Mesenteric fat pad (tissue), 1 donor: ENCODE measurements at regions not wholly inside any gene's neighbourhood (a gene's known extent, or its start where the extent isn't known, plus 50 kb on each side); places are given as distances from the start of the nearest gene placed in this dataset.
"Not testable (repeated sequence)": the region's sequence is repeated elsewhere in the genome, so short reads cannot be mapped to it uniquely, and the experiment has no call there.

Experiments
- DNase-seq: peaks from one replicate; pipeline ENCODE4 v3.0.0-alpha.2; 2020; ENCODE audit warnings: low spot score
- donor health status: DM: yes; HTN: yes; CAD: no.

- DNase-seq: not testable (repeated sequence)
These were observed 349.3 kb upstream of the GBE1 start for GRCh38 chr3:82110721-82111120.

DNA sequence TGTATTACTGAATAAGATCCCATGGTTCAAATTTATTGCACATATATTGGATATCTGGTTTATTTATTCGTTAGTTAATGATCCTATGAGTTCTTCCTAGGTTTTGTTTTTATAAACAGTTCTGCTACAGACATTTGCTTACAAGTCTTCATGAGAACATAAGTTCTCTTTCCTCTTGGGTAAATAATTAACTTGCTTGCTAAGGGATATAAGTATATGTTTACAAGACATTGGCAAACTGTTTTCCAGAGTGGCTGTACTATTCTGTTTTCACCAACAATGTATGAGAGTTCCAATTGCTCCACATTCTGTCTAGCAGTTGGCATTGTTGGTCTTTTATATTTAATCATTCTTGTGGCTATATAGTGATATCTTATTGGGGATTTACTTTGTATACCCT is 341.8 kb upstream of the GBE1 start:
- no peak for DNase-seq

DNA sequence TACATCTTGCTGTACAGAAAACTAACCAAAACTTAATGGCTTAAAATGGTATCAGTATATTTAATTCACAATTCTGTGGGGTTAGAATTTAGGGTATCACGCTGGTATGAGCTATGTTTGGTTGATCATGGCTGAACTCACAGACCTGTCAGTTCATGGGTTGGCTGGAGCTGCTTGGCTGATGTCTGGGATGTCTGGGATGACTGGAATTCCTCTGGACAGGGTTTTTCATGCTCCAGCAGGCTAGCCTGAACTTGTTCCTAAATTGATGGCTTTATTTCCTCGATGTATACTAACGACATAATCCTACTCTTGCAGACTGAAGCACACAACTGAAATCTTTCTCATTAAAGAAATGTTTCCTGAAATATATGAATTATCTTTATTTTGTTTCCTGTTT is 338.9 kb upstream of the GBE1 start:
- no peak for DNase-seq

DNA sequence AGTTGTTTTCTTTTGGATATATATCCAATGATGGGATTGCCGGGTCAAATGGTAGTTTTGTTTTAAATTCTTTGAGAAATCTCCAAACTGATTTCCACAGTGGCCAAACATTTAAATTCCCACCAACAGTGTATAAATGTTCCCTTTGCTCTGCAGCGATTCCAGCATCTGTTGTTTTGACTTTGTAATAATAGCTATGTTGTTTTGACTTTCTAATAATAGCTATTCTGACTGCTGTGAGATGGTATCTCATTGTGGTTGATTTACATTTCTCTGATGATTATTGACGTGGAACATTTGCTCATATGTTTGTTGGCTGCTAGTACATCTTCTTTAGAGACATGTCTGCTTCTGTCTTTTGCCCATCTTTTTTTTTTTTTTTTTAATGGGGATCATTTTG is 332.2 kb upstream of the GBE1 start:
- DNase-seq: no peak

GRCh38 chr3:82088749-82089148 is 327.3 kb upstream of the GBE1 start:
- no peak for DNase-seq

DNA sequence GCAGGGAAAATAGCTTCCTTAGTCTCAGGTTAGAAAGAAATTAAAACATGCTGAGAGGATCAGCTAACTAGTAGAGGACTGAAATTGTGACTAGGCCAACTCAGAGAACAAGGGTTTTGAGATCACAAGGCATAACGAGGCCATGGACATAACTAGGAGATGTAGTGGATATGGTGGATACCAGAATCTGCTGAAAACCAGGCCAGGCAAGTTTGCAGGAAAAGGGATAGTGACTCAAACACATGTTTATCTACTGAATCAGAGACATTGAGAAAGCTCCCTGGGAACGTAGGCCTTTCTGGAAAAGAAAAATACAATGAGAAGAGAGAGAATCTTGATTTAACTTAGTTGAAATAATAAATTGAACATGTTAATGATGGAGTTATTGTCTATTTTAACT is 326.5 kb upstream of the GBE1 start:
- no peak for DNase-seq

- no peak for DNase-seq
These were observed 324.5 kb upstream of the GBE1 start for GRCh38 chr3:82085851-82086475.

- no peak for DNase-seq
These were observed 323.9 kb upstream of the GBE1 start for GRCh38 chr3:82085356-82085755.

GRCh38 chr3:82084824-82085223 is 323.4 kb upstream of the GBE1 start:
- DNase-seq: no peak

GRCh38 chr3:82082796-82083195 is 321.4 kb upstream of the GBE1 start:
- no peak for DNase-seq

- DNase-seq: no peak
These were observed 319.9 kb upstream of the GBE1 start for GRCh38 chr3:82081351-82081750.

DNA sequence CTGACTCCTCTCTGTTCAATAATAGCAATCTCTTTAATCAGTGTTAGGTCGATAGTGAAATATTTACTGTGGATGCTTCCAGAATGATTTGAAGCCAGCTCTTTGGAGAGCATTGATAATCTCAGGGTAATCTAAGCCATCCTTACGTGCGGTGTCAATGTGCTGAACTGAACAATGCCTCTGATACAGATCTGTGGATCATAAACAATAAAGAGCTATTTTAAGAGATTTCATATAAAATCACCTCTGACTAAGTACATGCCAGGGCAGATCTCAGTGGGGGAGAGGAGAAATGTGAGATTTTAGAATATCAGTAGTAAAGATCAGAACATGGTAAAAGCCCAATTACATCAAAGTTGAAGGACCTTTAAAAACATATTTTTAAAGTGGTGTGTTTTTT is 319.3 kb upstream of the GBE1 start:
- DNase-seq: no peak

GRCh38 chr3:82080261-82080660 is 318.8 kb upstream of the GBE1 start:
- DNase-seq: no peak

DNA sequence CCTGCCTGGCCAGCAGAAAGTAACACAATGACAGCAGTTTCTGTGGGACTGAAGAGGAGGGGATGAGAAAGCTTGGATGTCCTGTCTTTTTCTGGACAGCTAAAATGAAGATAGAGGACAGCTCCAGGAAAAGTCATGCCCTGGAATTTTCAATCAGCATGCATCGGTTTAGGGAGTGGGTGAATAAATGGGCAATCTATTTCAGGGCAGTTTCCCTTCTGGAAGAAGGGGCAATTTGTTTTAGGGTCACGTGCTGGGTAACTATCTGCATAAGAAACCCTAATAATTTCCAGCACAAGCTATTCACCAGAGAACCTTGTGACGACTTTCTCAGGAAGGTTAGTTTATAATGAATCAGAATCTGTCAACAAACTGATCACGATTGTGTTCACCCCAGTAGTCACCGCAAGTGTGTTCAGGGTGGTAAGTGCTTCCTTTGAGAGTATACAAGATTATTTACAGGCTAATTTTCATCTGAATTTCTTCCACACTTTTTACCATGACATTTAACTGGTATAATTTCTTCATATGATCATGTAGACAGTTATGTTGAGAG is 318.0 kb upstream of the GBE1 start:
- DNase-seq: no peak

DNA sequence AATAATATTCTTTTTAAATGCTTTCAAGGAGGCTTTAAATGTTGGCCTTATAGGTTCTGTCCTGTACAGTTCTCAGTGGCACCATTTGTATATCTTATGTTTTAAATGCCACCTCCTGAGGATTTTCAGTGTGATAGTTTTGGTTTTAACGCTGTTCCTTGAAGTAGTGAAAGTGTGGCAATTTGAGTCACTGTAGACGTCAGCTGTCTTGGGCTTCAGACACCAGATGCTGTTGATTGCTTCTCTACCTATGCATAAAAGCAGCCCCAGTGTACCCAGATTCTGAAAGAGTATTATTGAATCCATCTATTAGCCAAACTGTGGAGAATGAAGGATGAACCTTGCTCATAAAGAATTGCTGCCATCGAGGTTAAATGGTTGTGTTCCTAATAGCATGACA is 316.8 kb upstream of the GBE1 start:
- no peak for DNase-seq

GRCh38 chr3:82067420-82067819 is 306.0 kb upstream of the GBE1 start:
- no peak for DNase-seq

GRCh38 chr3:82058809-82059208 is 297.4 kb upstream of the GBE1 start:
- no peak for DNase-seq

GRCh38 chr3:82055792-82056191 is 294.3 kb upstream of the GBE1 start:
- no peak for DNase-seq

- no peak for DNase-seq
These were observed 293.4 kb upstream of the GBE1 start for GRCh38 chr3:82054849-82055248.

DNA sequence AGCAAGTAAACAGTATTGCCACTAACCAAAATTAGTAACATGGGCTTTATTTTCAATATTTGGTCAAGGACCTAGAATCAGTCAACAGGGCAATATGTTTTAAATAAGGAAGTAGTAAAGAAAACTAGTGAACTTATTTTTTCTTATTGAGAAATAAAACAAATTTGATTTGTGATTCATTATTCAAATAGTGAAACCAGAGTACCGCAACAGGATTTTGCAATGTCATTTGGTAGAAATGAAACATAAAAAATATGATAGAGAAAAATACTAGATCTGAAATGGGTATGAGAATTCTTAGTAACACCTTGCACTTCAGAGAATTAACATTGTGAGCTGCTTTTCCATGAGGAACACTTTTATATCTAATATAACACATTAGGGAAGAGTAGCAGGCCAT is 291.8 kb upstream of the GBE1 start:
- no peak for DNase-seq

GRCh38 chr3:82050382-82050781 is 288.9 kb upstream of the GBE1 start:
- no peak for DNase-seq

DNA sequence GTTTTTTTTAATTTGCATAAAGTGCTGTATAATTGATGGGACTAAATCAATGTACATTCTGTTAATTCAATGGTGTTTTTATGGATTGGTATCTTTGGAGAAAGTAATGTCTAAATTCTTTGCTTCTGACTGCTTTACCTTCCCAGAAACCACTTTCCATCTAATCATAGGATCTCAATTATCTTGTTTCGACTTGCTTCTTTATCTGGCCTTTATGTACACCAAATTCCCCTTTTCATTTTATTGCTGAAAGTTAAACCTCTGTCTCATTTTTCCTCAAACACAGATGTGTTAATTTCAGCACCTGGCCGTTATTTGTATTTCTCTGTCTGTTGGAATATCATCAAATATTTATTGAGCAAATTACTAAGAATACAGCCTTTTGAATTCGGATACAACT is 287.3 kb upstream of the GBE1 start:
- DNase-seq: no peak

DNA sequence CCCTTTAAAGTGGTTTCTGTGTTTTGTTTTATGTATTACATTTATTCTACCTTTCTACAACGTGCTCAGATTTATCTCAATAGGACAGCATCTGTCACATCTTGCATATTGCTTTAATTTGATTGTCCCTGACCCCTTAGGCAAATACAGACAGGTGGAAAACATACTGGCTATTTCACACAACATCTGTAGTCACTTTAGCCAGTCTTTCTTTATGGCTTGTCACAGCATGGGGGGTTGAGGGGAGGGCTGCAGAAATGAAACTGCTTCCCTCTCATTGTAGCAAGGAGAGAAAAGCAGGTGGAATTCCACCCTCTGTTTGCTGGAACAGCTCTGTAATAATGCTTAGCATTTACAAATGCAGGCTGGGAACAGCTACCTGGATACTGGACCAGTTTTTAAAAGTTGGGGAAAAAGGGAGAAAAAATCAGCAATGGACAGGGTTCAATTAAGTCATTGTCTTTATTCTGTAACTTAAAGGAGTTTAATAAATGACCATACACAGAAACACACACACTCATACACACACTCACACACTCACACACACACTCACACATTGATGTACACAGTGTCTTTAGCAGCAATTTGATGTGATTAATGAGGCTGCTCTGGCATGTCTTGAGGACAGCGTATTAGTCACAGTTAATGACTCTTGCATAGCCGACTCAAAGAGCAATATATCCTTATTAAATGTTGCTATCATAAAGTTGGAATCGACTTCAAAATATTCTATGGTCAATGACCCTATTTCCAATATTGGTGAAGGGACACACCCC is 283.7 kb upstream of the GBE1 start:
- no peak for DNase-seq
